NCI-H226 (cell line): ENCODE measurements at regions not wholly inside any gene's neighbourhood (a gene's known extent, or its start where the extent isn't known, plus 50 kb on each side); places are given as distances from the start of the nearest gene placed in this dataset.
A peak's percentile ranks its signal among the peaks of the same experiment; 100 is the strongest.

Experiments used
- DNase-seq: peaks from one replicate; pipeline ENCODE4 v3.0.0-alpha.2; 2015

DNA sequence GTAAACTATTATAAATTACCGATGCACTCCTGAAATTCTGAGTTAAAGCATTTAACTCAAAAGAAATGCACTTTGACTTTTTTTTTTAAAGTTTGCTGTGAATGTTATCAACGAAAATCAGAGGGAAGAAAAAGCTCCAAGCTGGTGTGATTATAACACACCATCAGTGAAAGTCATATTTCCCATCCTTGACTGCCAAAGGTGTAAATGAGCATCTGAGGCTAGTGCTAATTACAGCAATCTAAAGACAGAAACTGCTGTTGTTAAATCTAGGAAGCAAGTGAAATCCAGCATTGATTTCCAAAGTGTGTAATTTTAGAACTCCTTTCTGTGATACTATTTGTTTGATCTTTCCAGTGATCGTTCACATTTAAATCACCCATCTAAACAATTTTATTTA lies 1538.8 kb downstream of the TECRL start:
- DNase-seq = no peak

DNA sequence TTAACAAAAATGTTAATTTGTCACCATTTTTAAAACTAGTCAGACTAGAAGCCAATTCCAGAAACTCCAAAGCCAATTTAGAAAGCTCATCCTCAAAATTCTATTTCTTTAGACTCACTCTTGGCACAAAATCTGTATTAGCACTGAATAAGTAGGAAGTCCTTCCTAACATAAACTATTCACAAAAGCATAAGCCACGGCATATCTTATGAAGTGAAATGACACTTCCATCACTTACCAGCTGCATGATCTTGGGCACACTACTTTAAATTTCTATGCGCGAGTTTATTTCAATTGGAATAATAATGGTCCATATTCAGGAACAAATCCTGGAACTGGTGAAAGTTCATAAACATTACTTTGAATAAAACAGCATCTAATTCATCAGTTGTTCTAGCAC lies 1544.0 kb downstream of the TECRL start:
- DNase-seq = no peak

DNA sequence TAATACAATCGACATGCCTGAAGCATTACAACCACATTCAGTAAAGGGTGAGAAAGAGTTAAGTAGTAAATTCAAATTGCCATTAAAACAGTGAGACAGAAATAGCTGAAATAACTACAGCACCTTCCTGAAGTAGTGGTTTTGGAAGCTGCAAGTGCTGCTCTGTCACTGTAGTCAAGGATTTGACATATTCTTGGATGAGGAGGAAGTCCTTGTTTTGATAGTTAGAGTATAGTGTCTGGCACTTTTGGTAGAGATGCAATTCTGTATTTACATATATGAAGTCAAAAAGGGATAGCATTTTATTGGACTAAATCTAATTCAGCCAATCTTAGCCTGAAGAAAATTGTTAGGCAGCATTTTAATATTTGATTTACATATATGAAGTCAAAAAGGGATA lies 1559.6 kb downstream of the TECRL start:
- DNase-seq = no peak

DNA sequence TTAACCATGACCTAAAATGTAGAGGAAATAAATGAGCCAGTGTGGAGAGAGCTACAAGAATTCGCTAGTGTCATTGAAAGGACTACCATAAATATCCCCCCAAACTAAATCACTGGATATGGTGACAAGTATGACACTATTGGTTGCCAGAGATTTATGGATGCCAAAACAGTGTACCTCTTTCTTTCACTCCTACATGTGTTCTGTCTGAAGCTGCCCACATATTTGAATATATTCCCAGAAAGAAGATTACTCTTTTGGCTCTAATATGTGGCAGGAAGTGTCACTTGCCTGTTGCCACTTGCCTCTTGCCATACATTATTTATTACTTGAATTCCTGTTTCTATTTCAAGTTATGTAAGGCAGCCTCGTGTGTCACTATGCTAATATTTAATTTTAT lies 1573.6 kb downstream of the TECRL start:
- no peak for DNase-seq

DNA sequence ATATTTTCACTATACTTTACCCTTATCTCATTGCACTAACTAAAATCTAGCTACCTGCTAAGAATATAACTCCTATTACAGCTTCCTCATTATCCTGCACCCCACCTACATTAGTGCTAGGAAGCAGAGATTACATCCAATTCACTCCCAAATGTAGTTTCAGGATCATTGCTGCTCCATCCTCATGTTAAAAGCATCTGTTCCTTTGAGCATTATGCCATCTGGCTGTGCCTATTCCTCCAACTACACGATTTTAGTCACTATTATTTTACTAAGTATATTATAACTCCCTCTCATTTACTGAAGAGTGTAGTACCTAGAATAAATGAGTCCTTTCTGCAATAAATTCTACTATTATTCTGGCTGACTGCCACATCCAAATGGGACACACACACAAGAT lies 1586.9 kb downstream of the TECRL start:
- DNase-seq = no peak

DNA sequence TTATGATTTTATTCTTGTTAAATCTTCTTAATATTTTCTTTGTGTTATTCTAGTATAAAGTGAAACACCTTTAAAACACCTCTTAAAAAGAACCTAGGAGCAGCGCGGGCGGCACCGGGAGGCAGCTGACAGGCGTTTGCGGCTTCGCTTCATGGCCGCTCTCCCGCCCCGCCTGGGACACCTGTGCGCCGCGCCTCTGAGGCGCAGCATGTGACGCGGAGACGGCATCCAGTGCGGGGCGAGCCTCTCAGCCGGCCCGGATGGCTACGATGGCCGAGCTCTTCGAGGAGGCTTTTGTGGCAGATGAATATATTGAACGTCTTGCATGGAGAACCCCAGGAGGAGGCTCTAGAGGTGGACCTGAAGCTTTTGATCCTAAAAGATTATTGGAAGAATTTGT lies 1592.7 kb downstream of the TECRL start:
- DNase-seq = no peak

DNA sequence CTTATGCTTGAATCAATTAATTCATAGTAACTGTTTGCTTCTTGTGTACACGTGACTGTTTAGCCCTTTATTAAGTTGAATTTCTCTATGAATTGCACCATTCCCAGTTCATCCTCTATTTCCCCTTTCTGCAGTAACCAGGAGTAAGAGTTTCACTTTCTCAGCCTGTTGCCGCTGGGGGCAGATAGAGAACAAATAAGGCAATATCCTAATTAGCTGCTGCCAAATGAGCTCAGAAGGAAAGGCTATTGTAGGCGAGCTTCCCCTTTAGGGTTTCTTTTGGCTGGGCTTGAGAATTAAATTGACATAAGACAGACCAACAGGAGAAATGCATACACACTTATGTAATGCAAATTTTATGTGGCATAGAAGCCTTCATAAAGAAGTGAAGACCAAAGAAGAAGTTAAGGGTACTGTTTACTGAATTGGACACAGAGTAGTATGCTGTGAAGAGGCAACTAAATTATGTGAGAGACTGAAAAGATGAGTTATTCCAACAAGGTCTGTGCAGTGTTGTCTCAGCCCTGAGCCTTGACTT lies 1594.7 kb downstream of the TECRL start:
- DNase-seq = no peak

DNA sequence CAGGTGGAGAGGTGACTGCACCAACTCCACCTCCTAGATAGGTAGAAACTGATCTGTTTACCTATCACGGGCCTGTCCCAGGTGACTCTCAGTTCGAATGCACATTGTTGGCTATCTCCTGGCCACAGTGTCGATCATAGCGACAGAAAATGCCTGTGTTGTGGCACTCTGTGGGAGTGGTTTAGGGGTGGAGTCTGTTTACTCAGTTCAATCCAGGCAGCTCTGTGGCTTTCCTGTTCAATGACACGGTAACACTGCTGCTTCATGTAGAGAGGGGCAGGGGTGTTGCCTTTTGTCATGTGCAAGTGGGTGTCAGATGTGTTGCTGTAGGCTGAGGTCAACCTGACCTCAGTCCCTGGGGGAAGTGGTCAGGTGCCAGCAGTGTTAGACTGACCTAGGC lies 1602.4 kb downstream of the TECRL start:
- DNase-seq = no peak

DNA sequence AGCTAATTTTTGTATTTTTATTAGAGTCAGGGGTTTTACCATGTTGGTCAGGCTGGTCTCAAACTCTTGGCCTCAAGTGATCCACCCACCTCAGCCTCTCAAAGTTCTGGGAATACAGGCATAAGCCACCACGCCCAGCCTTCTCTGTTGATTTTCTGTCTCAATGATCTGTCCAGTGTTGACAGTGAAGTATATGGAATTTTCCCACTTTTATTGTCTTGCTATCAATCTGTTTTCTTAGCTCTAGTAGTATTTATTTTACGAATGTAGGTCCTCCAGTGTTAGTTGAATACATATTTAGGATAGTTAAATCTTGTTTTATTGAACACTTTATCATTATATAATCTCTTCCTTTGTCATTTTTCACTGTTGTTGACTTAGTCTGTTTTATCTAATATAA lies 1603.9 kb downstream of the ADGRL3 start:
- no peak for DNase-seq

DNA sequence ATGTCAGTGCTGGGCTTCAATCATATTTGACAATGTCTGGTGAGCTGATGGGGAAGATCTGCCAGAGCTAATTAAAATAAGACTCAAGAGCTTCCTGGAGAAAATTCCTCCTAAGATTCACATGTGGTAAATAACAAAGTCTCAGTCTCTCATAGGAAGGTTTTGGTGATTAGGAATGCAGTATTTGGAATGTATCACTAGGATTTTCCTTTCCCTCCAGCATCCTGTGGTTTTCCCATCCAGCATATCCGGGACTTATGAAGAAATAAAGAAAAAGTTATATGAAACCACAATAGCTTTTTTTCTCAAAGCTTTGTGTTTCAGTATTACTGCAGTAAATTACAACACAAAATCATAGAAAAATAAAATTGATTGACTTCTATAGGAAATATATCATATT lies 1597.1 kb downstream of the ADGRL3 start:
- no peak for DNase-seq

DNA sequence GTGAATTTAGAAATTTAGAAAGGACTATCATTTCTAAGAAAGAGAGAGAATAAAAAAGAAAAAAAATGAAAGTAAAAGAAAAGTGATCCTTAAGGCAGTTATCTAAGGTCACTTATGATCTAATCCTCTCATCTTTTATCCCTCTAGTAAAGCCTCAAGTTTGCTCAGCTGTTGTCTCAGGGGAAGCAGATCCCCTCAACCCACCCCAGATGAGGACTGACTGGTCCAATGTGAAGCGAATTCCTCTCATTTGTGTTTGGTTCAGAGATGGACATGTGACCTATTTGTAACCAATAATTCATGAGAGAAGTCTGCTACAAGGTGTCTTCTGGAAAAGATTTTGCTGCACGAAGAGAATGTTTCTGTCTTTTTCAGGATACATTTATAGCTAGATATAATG lies 1591.3 kb downstream of the ADGRL3 start:
- DNase-seq = no peak

DNA sequence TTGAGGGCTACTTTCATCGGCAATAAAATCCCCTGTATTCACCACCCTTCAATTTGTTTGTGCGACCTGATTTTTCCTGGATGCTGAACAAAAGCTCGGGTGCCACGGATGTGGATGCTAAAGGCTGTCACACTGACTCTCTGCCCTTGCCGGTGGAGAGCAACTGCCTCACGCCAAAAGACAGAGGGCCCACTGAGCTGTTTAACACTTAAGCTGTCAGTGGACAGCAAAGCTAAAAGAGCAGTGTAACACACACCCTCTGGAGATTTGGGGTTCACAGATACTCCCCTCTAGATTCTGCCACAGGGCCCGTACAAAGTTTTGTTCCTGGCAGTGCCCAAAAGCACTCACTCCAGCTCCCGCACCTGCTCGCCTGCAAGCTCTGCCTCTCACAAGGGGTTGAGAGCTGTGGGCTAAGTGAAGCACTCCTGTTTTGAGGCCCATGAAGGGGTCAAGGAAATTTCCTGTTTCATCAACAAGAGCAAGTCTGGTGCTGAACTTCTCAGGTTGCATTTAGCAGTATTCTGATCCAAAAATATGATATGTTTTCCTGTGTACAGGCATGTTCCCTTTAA lies 1571.9 kb downstream of the ADGRL3 start:
- DNase-seq = no peak

DNA sequence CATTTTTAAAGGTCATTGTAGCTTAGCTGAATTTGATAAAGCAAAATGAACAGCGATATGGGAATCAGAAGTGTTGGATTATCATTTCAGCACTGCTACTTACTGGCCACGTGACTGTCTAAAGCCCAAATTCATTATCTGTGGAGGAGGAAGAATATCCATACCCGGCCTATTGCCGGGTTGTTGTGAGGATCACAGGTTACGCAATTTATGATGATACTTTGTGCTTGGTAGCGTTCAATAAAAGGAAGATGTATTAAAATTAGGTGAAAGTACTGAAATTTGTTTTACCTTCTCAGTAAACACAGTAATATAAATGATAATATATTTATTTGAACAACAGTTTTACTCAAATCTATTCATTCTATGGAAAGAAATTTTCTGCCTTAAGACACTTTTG lies 1540.2 kb downstream of the ADGRL3 start:
- DNase-seq = no peak

DNA sequence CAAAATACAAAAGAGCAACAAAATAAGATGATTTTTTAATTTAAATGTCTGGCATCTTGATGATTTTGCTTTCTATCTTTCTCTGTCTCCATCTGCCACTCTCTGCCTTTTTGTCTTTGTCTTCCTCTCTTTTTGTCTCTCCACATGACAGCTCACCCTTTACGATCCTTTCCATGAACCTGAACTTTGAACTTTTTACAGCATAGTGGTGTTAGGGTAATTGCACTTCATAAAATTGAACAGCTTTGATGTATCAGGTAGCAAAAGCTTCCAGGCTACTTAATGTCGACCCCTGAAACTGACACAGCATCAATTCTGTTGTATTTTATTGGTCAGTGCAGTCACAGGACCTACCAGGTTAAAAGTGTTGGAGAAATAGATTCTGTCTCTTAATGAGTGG lies 1517.0 kb downstream of the ADGRL3 start:
- DNase-seq = no peak

DNA sequence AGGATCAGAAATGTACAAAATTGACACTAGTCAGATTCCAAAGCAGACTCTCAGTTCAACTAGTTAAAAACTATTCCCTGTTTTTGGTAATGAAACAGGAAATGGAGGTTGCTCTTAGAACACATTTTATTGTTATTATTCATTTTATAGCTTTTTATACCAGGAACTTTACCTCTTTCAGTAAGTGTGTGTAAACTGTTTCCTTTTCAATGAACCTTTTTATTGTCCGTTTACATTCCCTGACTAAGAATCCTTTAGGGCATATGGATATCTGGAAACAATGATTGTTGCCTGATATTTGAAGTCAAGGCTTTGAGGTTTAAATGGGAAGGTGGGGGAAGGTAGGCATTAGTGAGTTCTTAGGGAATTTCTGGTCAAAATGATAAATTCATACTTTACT lies 1511.4 kb downstream of the ADGRL3 start:
- DNase-seq = no peak

DNA sequence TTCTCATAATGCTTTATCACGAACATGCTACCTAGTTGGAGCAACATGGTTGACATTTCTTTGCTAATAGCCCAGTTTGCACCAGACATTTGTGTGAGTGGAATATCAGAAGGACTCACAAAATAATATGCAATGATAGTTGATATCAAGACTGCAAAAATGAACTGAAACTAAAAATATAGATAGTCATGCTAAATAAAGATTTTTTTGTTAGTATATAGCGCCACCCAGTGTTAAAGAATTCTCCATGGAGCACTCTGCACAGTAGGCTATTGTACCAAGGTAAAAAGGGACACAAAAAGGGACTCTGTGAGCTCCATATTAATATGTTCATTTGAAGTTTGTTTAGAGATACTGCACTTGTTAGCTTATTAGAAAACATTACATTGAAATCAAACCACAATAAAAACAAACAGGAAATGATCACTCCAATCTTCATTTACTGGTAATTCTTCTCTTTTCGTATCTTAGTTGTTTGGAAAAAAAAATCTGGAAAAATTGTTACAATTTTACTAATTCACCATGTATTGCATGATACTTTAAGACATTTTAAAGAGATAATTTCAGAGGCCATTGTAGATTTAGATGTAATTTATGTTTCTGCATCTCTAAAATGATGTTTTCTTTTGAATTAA lies 1509.6 kb downstream of the ADGRL3 start:
- DNase-seq = no peak

DNA sequence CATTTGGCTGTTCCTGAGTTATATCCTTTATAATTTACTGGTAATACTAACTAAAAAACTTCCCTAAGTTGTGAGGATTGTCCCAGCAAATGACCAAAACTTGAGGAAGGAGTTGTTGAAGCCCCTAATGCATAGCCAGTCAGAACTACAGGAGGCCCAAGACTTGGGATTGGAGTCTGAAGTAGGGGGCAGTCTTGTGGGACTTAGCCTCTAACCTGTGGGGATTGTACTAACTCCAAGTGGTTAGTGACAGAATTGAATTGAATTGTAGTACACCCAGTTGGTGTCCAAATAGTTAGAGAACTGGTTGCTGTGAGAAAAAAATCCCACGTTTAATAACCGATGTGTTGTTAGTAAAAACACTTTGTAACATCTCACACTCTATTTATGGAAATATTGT lies 1506.3 kb downstream of the ADGRL3 start:
- no peak for DNase-seq

DNA sequence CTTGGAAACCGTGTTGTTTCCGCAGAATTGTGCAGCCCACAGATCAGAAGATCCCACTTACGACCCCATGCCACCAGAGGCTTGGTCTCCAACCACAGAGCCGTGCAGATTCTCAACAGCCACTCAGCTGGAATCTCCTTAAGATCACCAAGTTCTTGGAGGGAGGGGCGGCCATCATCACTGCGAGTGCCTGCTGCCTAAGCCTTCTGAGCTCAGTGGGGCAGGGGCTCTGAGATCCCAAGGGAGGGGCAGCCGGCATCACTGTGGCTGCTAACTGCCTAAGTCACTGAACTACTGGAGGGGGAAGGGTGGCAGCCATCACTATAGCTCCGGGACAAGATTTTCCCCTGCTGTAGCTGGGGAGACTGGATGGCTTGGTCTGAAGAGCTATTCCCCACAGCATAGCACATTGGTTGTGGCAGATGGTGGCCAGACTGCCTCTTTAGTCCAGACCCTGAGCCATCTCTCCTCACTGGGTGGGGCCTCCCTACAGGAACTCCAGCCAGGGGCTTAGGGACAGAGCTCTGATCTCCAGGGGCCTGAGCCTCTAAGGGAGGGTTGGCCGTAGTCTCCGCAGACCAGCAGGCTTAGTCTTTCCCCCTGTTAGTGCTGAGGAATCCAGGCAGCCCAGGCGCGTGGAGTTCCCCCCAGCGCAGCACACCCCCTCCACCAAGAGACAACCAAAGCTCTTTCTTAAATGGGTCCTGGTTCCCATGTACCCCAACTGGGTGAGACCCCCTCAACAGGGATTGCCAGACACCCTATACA lies 1483.9 kb downstream of the ADGRL3 start:
- no peak for DNase-seq

DNA sequence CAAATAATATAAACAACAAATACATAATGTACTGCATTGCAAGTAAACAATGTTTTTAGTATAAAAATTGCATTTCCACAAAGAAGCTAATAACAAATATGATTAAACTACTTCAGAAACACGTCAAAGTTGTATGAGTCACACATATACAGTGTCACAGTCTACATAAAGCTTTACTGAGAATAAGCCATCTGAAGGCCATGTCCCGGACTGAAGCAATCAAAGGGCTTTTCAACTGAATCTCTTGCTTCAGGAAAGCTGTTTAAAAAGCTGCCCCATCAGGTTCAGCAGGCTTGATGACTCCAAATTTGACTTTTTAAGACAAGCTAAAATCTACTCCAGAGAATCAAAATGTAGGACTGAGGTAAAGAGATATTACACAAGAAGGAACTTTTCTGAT lies 1476.8 kb downstream of the ADGRL3 start:
- no peak for DNase-seq

DNA sequence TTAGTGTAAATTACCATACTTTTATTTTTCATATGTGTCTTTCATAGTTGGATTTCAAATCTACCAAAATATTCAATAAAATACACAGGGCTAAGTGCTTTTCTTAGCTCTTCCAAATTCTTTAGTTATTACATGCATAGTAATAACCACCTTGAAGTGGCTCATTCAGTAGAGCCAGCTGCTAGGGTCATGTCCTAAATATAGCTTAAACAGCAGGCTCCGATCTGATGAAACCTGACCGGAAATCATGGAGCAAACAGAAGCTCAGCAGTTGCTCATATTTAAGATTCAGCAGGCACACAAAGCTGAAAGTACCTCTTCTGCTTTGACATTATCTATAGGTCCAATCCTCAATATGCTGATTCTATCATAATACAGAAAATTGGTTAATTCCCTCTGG lies 1470.4 kb downstream of the ADGRL3 start:
- no peak for DNase-seq

DNA sequence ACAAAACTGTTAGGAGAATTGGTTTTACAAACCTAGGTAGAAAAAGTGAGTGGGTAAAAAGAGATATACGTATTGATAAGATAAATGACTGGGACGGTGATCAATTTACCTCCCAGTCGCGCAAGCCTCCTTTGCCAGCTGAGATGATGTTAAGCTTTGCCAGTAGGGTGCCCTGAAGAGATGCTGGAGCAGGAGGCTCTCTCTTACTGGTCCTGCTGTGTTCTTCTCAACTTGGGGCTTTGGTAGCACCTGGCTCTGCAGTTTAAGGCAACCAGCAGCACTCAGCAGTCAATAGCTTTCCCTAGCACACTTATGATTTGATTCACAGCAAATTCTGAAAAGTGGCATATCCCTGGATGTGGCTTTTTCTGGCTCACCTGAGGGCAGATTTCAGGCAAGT lies 1461.7 kb downstream of the ADGRL3 start:
- no peak for DNase-seq

DNA sequence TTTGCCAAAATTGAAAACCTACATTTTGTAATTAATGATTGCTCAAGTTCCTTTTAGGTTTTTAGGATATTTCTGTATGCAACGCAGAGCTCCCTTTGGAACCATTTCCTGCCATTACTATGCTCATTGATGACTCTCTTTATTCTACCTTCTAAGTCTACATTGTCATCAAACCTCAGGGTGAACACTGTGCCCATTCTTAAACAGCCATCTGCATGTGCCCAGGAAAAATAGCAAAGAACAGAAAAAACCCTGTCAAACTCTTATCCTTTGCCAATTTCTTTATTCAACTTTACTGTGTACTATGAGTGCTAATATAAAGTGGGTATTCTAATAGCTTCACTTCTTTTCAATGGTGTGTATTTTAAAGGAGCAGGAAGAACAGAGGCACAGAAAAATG lies 1455.9 kb downstream of the ADGRL3 start:
- DNase-seq = no peak

DNA sequence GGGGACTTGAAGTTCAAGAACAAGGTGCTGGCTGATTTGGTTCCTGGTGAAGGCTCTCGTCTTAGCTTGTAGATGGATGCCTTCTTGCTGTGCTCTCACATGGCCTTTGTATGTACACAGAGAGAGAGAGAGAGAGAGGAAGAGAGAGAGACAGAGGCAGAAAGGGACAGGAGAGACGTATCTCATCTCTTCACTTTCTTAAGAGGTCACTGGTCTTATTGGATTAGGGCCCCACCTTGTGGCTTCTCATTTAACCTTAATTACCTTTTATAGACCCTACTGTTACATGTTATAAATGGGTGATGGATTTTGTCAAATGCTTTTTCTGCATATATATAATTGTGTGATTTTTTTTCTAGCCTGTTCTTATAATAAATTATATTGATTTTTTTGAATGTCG lies 1444.2 kb downstream of the ADGRL3 start:
- DNase-seq = peak; percentile 16

DNA sequence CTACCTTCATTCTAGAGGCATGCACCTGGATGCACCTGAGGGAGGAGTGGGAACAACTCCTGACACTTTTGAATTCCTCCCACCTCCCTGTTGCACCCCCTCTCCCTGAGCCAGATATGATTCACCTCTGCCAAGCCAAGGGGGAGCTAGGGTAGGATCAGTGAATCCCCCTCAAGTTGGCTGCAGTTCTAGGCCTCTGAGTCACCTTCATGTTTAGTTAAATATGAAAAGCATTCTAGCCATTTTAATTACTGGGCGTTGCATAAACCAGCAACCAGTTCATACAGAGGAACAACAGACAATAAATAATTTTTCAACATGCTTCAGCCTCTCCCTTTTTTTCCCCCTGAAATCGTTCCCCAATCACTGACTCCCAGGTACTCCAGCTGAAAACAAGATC lies 1440.2 kb downstream of the ADGRL3 start:
- DNase-seq = peak; percentile 65
